ENCODE measurements at regions not wholly inside any gene's neighbourhood (a gene's known extent, or its start where the extent isn't known, plus 50 kb on each side); places are given as distances from the start of the nearest gene placed in this dataset.

DNA sequence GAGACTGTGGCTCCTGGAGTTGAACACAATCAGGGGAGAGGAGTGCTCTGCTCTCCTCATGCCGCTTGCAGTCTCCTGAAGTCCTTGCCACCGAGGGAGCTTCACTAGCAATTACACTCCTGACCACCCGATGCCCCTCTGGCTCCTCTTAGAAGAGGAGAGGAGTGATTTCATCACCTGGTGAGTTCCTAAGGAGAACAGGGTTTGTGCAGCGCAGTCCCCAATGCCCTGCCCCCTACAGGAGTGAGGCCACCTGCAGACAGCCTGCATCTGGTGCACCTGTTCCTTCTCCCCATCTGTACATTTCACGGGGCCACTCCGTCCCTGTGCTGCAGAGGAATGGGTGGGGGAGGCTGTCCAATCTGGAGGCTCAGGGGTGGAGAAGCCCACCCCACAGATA lies 267.2 kb downstream of the HRH4 start:
- H3K27me3 ChIP-seq: no peaks in the 10 kb centered on the region
- no peak overlapping the region for H3K4me3 ChIP-seq
- no peak overlapping the region for H3K27ac ChIP-seq
- DNase-seq: no peak
- H3K36me3 ChIP-seq: no peaks in the 10 kb centered on the region
- H3K4me1 ChIP-seq: no peaks in the 10 kb centered on the region
- TF ChIP-seq, protein P1, sequence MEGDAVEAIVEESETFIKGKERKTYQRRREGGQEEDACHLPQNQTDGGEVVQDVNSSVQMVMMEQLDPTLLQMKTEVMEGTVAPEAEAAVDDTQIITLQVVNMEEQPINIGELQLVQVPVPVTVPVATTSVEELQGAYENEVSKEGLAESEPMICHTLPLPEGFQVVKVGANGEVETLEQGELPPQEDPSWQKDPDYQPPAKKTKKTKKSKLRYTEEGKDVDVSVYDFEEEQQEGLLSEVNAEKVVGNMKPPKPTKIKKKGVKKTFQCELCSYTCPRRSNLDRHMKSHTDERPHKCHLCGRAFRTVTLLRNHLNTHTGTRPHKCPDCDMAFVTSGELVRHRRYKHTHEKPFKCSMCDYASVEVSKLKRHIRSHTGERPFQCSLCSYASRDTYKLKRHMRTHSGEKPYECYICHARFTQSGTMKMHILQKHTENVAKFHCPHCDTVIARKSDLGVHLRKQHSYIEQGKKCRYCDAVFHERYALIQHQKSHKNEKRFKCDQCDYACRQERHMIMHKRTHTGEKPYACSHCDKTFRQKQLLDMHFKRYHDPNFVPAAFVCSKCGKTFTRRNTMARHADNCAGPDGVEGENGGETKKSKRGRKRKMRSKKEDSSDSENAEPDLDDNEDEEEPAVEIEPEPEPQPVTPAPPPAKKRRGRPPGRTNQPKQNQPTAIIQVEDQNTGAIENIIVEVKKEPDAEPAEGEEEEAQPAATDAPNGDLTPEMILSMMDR (IDR thresholded peaks at IDR 0.05): no peak
- no peak for TF ChIP-seq POLR2A (IDR thresholded peaks at IDR 0.05)
- intact Hi-C loops (cut with DNase I; ENCODE audit: low total_unique reads): no loop called here
- H3K9me3 ChIP-seq: no peaks in the 10 kb centered on the region

DNA sequence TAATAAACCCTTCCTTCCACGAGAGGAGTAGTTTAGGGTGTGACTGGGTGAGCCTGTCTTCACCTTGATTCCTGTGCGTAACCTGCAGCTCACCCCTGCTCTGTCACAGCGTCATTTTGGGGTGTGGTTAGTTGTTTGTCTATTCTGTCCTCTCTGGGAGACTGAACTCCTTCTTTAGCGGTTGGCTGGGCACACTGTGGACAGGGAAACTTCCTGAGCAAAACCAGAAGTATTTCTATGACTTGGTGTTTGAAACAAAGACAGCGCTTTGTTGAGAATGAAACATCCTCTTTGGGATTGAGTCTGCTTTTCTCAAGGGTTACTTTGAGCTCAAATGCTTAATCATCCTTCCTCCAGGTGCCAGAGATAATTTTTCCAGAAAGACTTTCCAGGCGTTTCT lies 270.7 kb downstream of the HRH4 start:
- no peaks in the 10 kb centered on the region for H3K9me3 ChIP-seq
- H3K4me3 ChIP-seq: no peak overlapping the region
- DNase-seq: no peak
- H3K4me1 ChIP-seq: no peaks in the 10 kb centered on the region
- H3K36me3 ChIP-seq: no peaks in the 10 kb centered on the region
- TF ChIP-seq, protein P1 (IDR thresholded peaks at IDR 0.05): no peak
- TF ChIP-seq POLR2A (IDR thresholded peaks at IDR 0.05): no peak
- H3K27me3 ChIP-seq: no peaks in the 10 kb centered on the region
- intact Hi-C loops (cut with DNase I; ENCODE audit: low total_unique reads): no loop called here
- no peak overlapping the region for H3K27ac ChIP-seq

DNA sequence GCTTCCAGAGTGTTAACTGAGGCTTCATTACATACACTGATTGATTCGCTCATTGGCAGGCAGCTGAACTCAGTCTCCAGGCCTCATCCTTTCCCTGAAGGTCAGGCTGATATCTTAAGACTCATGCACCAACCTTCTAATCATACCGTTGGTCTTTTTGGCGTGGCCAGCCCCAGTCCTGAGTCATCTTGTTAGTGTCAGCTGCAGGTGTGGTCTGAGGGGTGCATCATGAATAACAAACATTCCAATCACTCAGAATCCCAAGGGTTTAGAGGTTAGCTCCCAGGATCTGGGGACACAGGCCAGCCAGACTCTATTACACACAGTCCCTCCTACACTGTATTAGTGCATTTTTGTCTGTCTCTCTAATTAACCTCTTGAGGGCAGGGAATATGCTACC lies 271.5 kb downstream of the HRH4 start:
- Histone ChIP-seq H3K27ac (no peak overlapping the region), H3K27me3 (no peaks in the 10 kb centered on the region), H3K9me3 (no peaks in the 10 kb centered on the region), H3K4me1 (no peaks in the 10 kb centered on the region), H3K4me3 (no peak overlapping the region), H3K36me3 (no peaks in the 10 kb centered on the region)
- TF ChIP-seq POLR2A (IDR thresholded peaks at IDR 0.05): no peak
- intact Hi-C loops (cut with DNase I; ENCODE audit: low total_unique reads): no loop called here
- no peak for DNase-seq

DNA sequence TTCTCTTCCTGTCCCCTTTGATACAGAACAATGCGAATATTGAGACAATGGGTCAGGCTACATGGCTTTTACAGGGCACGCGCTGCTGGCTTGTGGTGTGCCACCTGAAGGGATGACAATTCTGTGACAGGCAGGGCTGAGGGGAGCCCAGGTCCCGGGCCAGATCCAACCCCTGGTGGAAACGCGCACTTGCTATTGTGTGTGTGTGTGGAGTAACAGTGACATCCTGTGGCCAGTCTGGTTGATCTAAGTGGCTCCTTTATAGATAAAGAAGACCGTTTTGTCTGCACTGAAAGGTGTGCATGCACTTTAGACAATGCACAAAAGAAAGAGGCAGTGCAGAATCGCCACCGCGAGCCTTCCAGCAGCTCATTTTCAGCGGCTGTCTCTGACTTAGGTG lies 273.6 kb downstream of the HRH4 start:
- no peaks in the 10 kb centered on the region for H3K9me3 ChIP-seq
- H3K27ac ChIP-seq: no peak overlapping the region
- DNase-seq: peak in 1 of 2 donors; percentile 34
- no peak overlapping the region for H3K4me3 ChIP-seq
- no peaks in the 10 kb centered on the region for H3K36me3 ChIP-seq
- no peaks in the 10 kb centered on the region for H3K27me3 ChIP-seq
- intact Hi-C loops (cut with DNase I; ENCODE audit: low total_unique reads): no loop called here
- H3K4me1 ChIP-seq: no peaks in the 10 kb centered on the region
- TF ChIP-seq, protein P1 (IDR thresholded peaks at IDR 0.05): peak in 1 of 4 experiments; percentile 38
- TF ChIP-seq POLR2A (IDR thresholded peaks at IDR 0.05): no peak

DNA sequence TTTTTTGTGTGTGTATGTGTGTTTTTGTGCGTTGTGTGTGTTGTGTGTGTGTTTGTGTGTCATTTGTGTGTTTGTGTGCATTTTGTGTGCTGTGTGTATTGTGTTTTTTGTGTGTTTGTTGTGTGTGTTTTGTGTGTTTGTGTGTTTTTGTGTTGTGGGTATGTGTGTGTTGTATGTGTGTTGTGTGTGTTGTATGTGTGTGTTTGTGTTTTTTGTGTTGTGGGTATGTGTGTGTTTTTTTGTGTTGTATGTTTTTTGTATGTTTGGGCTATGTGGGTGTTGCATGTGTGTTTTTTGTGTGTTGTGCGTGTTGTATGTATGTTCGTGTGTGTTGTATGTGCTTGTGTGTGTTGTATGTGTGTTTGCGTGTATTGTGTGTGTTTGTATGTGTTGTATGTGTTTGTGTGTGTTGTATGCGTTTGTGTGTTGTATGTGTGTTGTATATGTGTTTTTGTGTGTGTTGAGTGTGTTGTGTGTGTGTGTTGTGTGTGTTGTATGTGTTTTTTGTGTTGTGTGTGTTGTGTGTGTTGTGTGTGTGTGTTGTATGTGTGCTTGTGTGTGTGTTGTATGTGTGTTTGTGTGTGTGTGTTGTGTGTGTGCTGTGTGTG lies 275.3 kb downstream of the HRH4 start:
- TF ChIP-seq, protein P1 (IDR thresholded peaks at IDR 0.05): no peak
- no peak for TF ChIP-seq POLR2A (IDR thresholded peaks at IDR 0.05)
- DNase-seq: no peak
- H3K27me3 ChIP-seq: no peaks in the 10 kb centered on the region
- H3K27ac ChIP-seq: peak overlapping the region; percentile 28 to 59
- H3K9me3 ChIP-seq: no peaks in the 10 kb centered on the region
- no peaks in the 10 kb centered on the region for H3K4me1 ChIP-seq
- no peaks in the 10 kb centered on the region for H3K36me3 ChIP-seq
- no peak overlapping the region for H3K4me3 ChIP-seq
- intact Hi-C loops (cut with DNase I; ENCODE audit: low total_unique reads): no loop called here

Data from uterus (tissue), 3 donors.